Stimulated activated CD4-positive, alpha-beta T cell treated with anti-CD3 and anti-CD28 coated beads, TNF-alpha, amount 100 ng/mL, for 48 hours (primary cell): ENCODE measurements at regions not wholly inside any gene's neighbourhood (a gene's known extent, or its start where the extent isn't known, plus 50 kb on each side); places are given as distances from the start of the nearest gene placed in this dataset.

Experiments used
- DNase-seq, 3 donors: peaks; one replicate each; pipeline ENCODE4 v3.0.0-alpha.2; 2020; ENCODE audit warnings: low read depth in 3 of 3

- no peak for DNase-seq
Measured at GRCh38 chr11:134478176-134478575, 66.1 kb upstream of the B3GAT1 start.

- no peak for DNase-seq
Measured at GRCh38 chr11:134477486-134477885, 65.4 kb upstream of the B3GAT1 start.

GRCh38 chr11:134476435-134477021, 64.5 kb upstream of the B3GAT1 start:
- no peak for DNase-seq

DNA sequence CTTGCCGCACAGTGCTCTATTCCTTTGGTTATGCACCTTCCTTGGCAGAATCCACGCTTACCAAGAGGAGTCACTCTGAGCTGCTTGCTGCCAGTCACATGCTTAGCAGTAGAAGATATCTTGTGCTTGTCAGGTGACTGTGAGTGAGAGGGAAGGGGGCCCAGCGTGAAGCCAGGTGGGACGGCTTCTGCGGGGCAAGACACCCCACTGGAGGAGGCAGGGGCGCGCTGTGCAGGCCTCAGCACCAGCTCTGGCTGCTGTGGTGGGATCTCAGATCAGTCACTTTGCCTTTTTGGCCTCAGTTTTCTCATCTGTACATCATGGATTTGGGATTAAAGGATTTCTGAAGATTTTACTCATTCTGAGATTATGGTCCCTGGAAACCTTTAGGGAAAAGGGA, 63.9 kb upstream of the B3GAT1 start:
- DNase-seq, result no peak

- no peak for DNase-seq
Measured at GRCh38 chr11:134474942-134475341, 62.9 kb upstream of the B3GAT1 start.

GRCh38 chr11:134474070-134474860, 62.2 kb upstream of the B3GAT1 start:
- no peak for DNase-seq

DNA sequence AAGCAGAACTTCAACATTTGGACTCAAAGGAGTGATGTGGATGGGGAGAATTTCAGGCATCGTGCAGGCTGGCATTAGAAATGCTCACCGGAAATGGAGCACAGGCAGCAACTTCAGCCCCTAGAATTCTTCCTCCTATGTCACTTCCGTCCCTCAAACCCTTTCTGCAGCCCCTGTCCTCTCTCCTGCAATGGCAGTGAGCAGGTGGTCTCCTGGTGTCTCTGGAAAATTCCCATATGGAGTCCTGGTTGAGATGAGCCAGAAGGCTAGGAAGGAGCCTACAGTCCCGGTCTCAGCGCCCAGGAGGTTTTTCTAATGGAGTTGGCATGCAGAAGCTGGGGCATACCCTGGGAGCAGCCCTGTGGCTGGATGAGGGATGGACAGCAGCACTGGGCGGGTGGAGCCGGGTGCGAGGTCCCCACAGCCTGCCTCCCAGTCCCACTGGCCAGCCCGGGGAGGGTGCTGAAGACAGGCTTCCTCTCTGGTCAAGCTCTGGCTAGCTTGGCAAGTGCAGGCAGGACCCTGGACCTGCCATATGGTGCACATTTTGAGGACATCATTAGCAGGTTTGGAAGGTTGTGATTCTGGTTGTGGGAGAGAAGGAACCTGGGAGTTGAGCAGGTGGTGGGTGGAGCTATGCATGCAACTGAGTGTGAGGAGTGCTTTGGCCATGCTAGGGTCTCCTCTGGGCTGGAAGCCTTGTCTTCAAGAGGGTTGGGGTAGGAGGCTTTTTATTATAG, 59.8 kb upstream of the B3GAT1 start:
- no peak for DNase-seq

GRCh38 chr11:134471087-134471715, 59.2 kb upstream of the B3GAT1 start:
- DNase-seq, result no peak

- DNase-seq, result no peak
Measured at GRCh38 chr11:134470238-134470637, 58.2 kb upstream of the B3GAT1 start.

DNA sequence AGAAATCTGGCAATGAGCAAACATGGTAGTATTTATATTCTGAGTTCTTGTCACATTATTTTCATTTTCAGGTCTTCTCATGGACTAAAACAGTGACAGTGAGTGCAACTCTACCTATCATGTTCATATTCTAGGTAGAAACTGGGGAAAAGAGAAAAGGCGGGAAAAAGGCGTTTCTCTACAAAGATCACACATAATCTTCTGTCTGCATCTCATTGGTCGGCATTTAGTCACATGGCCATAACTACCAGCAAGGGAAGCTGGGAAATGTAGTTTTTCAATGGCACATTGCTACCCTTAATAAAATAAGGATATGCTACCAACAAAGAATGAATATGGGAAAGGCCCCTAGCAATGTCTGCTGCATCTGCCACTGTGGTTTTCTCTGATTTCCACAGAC, 57.6 kb upstream of the B3GAT1 start:
- DNase-seq, result no peak

DNA sequence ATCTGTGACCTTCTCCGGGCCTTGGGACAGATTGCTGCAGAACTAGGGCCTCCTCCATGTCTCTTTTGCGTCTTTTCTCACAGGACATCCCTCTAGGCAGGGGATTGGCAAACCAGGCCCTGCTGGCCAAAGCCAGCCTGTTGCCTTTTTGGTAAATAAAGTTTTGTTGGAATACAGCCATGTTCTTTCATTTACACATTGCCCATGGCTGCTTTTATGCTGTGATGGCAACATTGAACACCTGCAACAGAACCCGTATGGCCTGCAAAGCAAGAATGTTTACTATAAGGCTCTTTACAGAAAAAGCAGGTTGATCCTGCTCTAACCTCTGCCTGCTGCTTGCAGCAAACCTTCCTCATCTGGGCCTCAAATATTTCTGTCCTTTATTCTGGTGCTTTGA, 56.8 kb upstream of the B3GAT1 start:
- no peak for DNase-seq

GRCh38 chr11:134468081-134468668, 56.1 kb upstream of the B3GAT1 start:
- no peak for DNase-seq

DNA sequence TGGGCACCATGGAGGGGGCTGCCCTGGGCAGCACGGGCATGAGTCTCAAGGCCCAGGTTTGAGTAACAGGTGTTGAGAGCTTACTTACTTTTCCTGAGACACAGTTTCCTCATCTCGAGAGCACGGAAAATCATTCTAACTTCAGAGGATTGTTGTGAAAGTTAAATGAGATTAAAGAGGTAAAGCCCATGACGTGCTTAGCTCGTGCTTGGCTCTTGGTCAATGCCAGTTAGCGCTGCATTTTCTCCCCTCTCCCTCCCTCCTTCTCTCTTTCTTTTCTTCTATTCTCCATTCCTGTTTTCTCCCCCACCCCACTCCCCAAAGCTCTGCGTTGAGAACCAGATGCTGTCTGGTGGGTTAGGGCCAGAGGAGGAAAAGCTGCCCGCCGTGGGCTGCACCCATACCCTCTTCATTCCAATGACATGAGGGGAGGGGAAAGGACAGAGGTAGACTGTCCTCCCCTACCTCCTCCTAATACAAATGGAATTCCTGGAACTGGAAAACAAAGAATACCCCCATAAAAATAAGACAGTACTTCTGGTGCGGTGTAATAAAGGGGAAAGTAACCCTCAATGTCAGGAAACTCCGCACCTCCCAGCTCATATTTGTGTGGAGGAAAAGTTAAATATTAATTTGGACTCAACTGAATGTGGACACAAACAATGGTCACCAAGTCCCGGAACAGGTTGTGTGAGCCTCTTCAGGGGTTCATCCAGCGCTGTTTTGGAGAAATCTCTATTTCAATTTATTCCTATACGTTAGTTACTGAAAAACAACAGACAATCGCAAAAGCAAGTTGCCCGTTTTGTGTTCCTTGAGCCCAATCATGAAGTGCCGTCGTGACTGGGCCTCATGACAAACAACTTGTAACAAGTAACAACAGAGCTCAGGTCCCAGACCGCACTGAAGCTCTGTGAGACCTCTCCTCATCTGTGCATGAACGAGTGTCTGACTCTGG, 54.8 kb upstream of the B3GAT1 start:
- DNase-seq, result no peak

- DNase-seq, result no peak
Measured at GRCh38 chr11:134466156-134466555, 54.1 kb upstream of the B3GAT1 start.

GRCh38 chr11:134464981-134465730, 53.1 kb upstream of the B3GAT1 start:
- no peak for DNase-seq

- no peak for DNase-seq
Measured at GRCh38 chr11:134464196-134464595, 52.2 kb upstream of the B3GAT1 start.

- DNase-seq, result no peak
Measured at GRCh38 chr11:134463716-134464115, 51.7 kb upstream of the B3GAT1 start.
